Renal pelvis (tissue), 1 donor: ENCODE measurements at regions not wholly inside any gene's neighbourhood (a gene's known extent, or its start where the extent isn't known, plus 50 kb on each side); places are given as distances from the start of the nearest gene placed in this dataset.

Experiments used
- DNase-seq: peaks from one replicate; pipeline ENCODE4 v3.0.0-alpha.2; 2013

DNA sequence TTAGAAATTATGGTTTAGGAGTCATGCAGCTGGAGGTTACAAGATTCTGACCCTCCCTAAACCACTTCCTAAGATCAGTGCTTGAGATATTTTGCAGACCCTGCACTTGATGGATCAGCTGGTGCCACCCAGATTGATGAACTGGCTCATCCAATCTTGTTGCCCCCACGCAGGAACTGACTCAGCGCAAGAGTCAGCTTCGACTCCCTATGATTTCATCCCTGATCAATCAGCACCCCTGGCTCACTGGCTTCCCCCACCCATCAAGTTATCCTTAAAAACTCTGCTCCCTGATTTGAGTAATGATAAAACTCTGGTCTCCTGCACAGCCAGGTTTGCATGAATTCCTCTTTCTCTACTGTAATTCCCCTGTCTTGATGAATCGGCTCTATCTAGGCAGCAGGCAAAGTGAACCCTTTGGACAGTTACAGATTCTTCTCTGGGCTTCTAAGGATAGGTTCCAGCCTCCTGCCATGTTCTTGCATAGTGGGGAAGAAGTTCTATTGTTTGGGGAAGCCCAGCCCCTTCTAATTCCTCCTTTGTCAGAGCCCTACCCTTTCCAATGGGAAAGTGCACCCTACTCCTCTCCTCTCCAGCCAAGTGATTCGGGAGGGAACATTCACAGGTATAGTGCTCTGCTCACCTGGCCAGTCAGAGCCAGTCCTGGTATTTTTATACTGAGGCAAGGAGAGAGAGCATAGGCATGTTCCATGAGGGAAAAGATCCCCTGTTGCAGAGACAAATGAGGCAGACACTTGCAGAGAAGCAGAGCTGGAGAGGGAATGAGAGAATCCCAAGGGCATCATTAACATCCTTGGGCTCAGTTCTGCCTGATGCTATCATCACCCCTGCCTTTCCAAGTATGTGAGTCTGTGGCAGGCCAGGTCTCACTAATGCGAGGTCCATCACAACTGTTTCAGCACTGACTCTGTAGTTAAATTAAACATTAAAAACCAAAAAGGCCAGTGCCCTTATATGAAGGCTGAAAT lies 224.4 kb upstream of the GALNT17 start:
- no peak for DNase-seq

DNA sequence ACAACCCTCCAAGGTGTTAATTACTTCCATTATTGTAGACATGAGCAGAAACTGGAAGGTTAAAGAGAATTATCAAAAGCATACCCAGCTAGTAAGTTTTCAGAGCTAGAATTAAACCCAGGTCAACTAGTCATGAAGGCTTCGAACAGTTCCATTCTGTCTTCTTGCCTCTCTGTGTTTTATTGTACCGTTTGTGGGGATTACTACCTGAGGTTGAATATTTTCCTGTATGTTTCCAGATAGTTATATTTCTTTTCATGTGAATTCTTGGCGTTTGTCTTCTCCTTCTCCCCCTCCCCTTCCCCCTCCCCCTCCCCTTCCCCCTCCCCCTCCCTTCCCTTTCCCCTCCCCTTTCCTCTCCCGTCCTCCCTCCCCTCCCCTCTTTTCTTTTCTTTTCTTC lies 218.0 kb upstream of the GALNT17 start:
- no peak for DNase-seq

DNA sequence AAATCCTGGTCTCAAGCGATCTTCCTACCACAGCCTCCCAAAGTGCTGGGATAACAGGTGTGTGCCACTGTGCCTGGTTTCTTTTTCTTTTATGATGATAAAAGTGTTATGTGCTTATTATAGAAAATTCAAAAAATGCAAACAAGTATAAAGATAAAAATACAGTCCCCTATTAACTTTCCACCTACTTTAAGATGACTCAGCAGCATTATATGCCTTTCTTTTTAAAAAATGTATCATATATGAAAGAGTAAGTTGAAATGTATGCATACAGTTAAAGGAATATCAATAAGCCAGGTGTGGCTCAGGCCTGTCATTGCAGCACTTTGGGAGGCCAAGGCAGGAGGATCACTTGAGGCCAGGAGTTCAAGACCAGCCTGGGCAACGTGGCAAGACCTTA lies 216.9 kb upstream of the GALNT17 start:
- no peak for DNase-seq

DNA sequence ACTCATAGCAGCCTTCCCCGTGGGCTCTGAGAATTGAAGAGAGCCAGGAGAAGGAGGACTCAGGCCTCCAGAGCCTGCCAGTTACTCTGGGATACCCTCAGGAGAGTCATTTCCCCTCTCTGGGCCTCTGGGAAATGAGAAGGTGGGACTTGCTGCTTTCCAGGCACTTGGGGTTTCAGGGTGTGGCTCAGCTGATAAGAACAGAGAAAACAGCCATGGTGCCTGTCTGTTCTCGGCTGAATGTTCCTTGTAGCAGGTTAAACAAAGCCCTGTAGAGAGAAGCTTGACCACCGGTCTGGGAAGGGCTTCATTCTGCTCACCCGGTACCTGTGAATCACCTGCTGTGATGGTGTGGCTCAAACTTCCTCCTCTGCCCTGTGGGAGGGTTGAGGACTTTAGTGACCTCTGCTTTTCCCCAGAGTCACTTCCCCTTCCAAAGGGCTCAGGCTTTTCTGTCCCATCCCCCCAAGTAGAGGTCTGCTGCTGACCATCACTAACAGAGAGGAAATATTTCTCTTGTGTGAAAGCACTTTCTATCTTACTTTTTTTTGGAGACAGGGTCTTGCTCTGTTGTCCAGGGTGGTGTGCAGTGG lies 212.4 kb upstream of the GALNT17 start:
- DNase-seq = no peak

DNA sequence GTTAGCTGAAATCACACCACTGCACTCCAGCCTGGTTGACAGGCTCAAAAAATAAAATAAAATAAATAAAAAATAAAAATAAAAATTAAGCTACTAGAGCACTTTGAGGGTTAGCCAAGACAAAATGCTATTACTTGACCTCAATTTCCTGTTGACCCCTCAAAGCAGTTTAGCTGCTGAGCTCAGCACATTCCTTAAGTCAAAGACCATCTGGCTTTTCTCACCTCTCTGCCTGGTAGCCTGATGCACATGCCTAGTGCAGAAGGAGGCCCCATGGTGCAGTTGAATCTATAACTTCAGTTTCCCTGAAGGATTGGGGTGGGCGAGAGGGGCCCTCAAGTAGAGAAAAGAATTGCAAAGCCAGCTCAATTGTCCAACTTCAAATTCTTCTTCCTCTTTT lies 211.1 kb upstream of the GALNT17 start:
- peak; percentile 74 for DNase-seq

DNA sequence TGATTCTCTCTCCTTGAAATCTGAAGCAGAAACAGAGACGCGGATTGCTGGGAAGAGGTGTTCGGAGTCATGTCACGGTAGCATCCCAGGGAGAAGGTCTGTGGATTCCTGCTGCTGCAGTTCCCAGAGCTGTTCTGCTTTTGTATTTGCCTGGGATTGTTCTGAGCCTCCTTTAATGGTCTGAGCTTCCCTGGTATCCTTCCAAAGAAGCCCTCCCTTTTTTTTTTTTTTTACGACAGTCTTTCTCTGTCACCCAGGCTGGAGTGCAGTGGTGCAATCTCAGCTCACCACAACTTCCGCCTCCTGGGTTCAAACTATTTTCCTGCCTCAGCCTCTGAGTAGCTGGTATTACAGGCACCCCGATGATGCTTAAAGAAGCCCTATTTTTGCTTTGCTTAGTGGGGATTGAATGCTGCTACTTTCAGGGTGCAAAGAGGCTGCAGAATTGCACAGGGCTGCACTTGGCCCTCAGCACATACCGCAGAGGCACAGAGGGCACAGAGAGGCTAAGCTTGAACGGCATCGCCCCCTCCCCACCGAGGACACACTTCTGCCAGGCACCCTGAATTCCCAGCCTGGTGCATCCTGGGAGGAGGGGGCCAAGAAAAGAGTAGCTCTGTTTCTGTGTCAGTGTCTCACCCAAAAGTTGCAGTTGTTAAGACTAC lies 208.6 kb upstream of the GALNT17 start:
- no peak for DNase-seq

DNA sequence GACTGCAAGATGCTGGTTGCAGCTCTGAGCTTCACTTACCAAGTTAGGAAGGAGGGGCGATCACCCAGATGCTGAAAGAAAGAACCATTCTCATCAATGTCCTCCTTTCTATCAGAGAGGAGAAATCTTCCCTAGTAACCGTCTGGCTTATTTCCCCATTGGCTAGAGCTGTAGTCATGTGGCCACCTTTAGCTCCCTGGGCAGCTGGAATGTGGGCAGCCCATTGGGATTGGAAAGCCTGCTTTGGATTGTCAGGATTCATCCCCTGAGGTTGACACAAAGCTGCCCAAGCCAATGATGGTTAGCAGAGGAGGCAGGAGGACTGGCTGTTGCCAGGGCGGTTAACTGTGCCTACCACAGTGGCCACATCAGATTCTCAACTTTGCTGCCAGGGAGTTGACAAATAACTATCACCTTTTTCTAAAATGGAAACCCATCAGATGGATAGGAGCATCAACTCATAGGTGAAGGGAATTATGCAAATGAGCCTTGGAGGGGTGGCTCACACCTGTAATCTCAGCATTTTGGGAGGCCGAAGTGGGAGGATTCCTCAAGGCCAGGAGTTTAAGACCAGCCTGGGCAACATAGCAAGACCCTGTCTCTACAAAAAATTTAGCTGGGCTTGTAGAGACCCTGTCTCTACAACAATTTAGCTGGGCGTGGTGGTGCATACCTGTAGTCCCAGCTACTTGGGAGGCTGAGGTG lies 206.4 kb upstream of the GALNT17 start:
- DNase-seq = no peak

DNA sequence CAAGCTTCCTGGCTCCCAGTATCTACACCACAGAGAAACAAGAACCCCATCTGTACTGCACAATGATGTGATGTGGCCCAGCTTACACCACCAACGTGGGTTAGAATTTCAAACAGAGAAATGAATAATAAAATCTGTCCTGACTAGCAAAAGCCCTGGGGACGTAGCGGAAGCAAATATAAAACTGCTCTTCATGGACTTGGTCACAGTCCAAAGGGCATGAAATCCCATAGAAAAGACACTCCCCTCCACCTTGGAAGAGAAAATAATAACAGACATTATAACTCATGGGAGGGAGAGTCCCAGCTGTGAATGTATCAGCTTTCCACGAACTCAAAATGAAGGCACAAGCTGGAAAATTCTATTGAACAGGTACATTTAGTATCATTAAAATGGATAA lies 205.3 kb upstream of the GALNT17 start:
- DNase-seq = peak; percentile 48

DNA sequence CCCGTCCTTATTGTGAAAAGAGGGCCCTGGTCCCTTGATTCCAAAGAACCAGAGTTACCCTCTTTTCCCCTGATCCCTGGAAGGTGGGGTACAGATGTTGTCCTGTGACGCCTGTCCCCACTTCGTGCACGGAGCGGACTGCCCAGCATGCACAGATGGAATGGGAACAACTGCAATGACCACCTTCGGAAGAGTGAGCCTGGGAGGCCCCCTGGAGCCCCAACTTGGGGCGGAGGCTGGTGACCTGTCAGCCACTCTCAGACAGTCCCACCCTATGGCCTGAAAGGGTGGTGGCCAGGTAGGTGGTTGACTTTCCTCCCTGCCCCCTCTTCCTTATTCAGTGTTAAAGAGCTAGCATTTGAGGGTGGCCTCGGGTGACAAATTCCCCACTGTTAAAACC lies 196.6 kb upstream of the GALNT17 start:
- no peak for DNase-seq

DNA sequence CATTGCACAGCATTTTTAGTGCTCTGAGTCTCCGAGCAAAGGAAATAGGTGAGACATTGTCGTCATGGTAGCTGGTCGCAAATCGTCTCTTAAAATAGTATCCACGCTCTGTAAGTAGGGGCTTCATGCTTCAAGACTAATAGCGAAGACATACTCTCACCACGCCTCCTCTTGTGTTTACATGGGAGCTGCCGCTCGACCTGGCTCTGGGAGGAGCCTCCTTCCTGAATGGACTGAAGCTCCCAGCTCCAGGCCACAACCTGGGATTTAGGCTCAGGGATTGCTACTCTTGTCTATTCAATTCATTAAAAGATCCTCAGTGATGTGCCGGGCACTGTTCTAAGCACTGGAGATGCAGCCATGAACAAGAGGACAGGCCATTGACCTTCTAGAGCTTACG lies 196.1 kb upstream of the GALNT17 start:
- DNase-seq = no peak

DNA sequence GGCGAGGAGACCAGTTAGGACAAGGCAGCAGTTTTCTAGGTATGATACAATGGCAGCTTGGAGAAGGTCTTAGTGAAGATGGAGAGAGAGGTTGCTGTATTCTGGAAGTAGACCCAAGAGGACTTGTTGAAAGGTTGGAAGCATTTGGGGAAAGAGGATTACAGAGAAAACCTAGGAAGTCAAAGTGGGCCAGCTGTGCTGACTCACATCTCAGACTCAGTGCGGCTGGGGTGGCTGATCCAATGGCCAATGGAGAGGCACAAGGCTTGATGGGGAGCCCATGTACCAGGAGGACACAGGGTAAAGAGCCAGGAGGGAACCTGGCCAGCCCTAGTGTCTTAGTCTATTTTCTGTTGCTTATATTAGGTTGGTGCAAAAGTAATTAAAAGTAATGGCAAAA lies 194.5 kb upstream of the GALNT17 start:
- DNase-seq = no peak

DNA sequence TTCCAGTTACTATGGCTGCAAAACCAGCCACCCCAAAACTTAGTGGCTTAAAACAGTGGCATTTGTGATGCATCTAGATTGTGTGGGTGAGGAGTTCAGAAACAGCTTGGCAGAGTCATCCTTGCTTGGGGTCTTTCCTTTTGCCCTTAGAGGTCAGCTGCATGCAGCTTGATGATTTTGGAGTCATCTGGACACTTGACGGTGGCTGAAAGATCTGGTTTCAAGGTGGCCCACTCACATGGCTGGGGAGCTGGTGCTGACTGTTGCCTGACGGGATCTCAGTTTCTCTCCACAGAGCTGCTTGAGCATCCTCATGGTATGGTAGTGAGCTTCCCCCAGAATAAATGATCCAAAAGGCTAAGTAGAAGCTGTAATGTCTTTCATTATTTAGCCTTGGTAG lies 191.3 kb upstream of the GALNT17 start:
- DNase-seq = no peak

DNA sequence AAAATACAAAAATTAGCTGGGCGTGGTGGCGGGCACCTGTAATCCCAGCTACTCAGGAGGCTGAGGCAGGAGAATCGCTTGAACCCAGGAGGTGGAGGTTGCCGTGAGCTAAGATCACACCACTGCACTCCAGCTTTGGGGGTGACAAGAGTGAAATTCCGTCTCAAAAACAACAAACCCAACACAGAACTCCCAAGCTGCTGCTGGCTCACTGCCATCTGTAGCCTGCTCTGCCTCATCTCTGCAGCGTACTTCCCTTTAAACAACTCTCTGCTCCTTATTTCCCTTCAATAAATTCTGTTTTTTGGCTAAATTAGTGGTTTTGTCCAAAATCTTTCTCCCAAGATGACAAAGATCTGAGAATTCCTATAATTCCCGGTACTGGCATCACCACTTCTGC lies 189.2 kb upstream of the GALNT17 start:
- DNase-seq = no peak

DNA sequence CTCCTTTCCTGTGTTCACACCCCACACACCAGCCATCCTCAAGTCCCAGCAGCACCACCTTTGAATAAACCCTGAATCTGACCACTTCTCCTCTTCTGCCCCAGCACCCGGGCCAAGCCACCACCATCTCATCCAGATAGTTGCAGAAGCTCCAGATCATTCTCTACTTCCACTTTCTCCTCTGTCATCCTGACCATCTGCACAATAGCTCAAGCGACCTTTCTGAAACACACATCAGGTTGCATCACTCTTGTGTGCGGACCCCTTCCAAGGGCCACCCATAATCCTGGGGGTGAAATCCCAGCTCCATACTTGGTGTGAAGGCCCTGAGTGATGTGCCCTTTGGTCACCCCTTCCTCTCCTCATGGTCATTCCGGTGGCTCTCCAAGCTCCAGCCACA lies 187.4 kb upstream of the GALNT17 start:
- DNase-seq = no peak

DNA sequence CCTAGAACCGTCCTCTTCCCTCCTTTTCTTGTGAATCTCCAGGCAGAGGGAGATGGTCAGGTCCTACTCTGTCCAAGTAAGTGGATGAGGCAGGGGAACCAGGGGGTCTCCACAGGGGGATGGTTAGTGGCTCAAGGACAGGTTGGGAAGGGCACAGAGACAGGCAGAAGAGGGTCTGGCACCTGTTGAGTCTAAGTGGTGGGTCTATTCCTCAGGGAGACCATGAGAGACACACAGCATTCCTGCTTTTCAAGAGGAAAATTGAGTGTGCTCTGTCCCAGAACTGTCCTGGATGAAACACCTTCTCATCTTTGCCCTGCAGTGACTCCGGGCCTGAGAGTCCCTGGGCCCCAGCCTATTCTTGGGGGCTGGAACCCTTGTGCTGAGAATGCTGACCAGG lies 184.8 kb upstream of the GALNT17 start:
- no peak for DNase-seq

DNA sequence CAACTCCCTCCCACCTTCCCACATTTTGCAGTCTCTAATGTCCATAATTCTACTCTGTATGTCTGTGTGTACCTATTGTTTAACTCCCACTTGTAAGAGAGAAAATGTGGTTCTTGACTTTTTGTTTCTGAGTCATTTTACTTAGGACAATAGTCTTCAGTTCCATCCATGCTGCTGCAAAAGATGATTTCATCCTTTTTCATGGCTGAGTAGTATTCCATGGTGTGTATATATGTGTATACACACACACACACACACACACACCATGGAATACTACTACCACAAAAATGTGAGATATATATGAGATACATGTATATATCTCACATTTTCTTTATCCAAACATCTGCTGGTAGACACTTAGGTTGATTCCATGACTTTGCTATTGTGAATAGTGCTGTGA lies 182.1 kb upstream of the GALNT17 start:
- DNase-seq = no peak

DNA sequence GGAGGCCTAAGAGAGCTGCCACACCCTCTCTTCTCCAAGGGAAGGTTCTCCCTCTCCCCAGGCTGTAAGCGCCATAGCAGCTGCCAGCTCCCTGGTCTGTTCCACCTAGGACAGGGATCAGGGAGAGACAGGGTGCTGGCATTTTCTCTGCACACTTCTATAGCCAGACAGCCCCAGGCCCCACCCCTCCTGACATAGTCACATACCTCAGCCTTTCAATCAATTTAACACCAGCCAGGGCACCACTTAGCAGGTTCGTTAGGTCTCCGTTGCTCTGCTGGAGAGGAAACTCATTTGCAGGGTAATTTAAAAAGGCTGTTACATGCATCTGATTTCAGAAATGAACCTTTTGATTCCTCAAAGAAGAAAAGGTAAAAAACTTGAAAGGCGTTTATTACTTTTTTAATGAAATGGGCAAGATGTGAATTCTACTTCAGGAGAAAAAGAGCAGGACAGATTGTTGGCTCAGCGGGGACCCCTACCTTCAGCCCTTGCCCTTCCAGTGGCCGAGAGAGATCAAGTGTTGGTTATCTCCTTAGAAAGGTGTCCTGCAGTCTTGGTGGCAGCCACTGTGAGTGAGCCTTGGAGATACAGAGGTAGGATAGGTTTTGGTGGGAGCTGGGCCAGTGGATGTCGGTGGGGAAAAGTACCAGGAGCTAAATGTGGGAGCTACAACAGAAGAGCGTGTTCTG lies 180.5 kb upstream of the GALNT17 start:
- DNase-seq = no peak

DNA sequence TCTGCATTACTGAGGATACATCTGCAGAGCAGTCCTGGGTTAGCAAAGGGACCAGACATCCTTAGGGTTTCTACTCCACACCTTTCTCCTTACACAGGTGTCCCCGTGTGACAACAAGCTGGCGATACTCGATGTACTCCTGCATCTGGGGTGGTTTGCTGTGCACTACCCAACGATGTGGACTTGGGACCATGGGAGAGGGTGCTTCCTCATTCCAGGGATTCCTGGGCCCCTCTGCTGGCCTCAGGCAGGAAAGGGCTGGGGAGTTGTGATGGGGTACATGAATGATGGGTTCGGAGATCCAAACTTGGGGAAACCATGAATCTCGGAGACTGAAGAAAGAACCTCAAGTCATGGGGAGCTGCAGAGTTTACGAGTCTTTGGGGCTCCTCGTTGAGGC lies 179.6 kb upstream of the GALNT17 start:
- DNase-seq = no peak

DNA sequence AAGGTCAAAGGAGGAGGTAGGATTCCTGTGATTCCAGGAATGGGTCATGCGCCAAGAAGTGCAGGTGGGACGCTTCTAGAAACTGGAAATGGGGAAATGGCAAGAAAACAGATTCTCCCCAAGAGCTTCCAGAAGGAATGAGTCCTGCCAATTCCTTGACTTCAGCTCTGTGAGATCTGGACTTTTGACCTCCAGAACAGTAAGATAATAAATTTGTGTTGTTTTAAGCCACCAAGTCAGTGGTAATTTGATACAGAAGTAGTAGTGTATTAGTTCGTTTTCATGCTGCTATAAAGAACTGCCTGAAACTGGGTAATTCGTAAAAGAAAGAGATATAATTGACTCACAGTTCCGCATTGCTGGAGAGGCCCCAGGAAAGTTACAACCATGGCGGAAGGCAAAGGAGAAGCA lies 178.6 kb upstream of the GALNT17 start:
- DNase-seq = peak; percentile 37

DNA sequence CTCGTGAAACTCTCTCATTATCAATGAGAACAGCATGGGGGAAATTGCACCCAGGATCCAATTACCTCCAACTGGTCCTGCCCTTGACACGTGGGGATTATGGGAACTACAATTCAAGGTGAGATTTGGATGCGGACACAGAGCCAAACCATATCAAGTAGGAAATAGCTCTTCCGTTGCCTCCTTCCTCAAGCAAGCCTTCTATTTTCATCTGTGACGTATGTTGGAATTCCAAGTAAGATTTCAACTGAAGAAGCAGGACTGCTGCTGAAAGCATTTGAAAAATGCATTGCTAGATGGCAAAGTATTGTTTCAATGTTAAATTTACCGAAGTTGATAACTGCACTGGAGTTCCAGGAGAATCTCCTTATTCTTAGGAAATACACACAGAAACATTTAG lies 178.1 kb upstream of the GALNT17 start:
- peak; percentile 12 for DNase-seq

DNA sequence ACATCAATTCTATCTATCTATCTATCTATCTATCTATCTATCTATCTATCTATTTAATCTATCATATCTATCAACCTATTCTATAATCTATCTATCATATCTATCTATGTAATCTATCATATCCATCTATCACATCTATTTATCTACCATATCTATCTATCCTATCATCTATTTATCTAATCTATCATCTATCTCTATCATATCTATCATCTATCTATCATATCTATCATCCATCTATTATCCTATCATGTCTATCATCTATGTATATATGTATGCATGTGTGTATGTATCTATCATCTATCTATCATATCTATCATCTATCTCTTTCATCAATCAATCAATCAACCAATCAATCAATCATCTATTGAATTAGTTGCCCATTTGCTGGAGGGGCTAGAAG lies 159.3 kb upstream of the GALNT17 start:
- no peak for DNase-seq

DNA sequence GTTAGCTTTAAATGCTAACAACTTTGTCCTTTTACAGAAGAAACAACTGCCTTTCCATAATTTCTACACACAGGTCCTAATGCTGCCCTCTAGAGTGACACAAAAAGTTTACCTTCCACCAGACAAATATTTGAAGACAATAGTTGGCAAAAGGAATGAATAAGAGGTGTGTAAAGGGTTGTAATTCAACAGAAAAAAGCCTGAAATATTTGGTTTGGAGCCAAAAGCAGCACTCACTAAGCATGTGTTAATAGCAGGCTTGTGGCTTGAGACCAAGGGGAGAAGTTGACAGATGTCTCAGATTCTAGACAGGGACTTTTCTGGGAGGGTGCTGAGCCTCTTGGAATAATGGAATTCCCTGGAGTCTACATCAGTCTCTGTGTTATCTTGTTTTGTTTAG lies 156.2 kb upstream of the GALNT17 start:
- no peak for DNase-seq
